ENCODE measurements at regions not wholly inside any gene's neighbourhood (a gene's known extent, or its start where the extent isn't known, plus 50 kb on each side); places are given as distances from the start of the nearest gene placed in this dataset.
A peak's percentile ranks its signal among the peaks of the same experiment; 100 is the strongest.

GRCh38 chr6:156310701-156311100 lies 466.5 kb upstream of the ARID1B start:
- Mint-ChIP-seq H3K9me3 (no peaks in the 10 kb centered on the region), H3K4me1 (no peaks in the 10 kb centered on the region), H3K27ac (no peak overlapping the region), H3K36me3 (ENCODE audit: low read depth) (no peaks in the 10 kb centered on the region), H3K27me3 (ENCODE audit: low read depth) (peaks cover 4% of the 10 kb centered on the region), H3K4me3 (no peak overlapping the region)
- no peak for TF ChIP-seq CTCF (IDR thresholded peaks at IDR 0.05; ENCODE audit: unreplicated experiment in 3 of 3)

- Mint-ChIP-seq H3K4me3 (no peak overlapping the region), H3K36me3 (ENCODE audit: low read depth) (no peaks in the 10 kb centered on the region), H3K9me3 (no peaks in the 10 kb centered on the region), H3K27ac (no peak overlapping the region), H3K4me1 (no peaks in the 10 kb centered on the region), H3K27me3 (ENCODE audit: low read depth) (peaks cover under 1% of the 10 kb centered on the region)
- no peak for TF ChIP-seq CTCF (IDR thresholded peaks at IDR 0.05; ENCODE audit: unreplicated experiment in 3 of 3)
These were observed 468.2 kb upstream of the ARID1B start for GRCh38 chr6:156309017-156309416.

GRCh38 chr6:156308604-156309003 lies 468.6 kb upstream of the ARID1B start:
- Mint-ChIP-seq H3K36me3 (ENCODE audit: low read depth) (no peaks in the 10 kb centered on the region), H3K9me3 (no peaks in the 10 kb centered on the region), H3K4me1 (no peaks in the 10 kb centered on the region), H3K27me3 (ENCODE audit: low read depth) (no peaks in the 10 kb centered on the region), H3K4me3 (no peak overlapping the region), H3K27ac (no peak overlapping the region)
- TF ChIP-seq CTCF (IDR thresholded peaks at IDR 0.05; ENCODE audit: unreplicated experiment in 3 of 3): no peak

GRCh38 chr6:156306531-156306930 lies 470.6 kb upstream of the ARID1B start:
- no peaks in the 10 kb centered on the region for H3K27me3 Mint-ChIP-seq (ENCODE audit: low read depth)
- H3K36me3 Mint-ChIP-seq (ENCODE audit: low read depth): no peaks in the 10 kb centered on the region
- no peak for TF ChIP-seq CTCF (IDR thresholded peaks at IDR 0.05; ENCODE audit: unreplicated experiment in 3 of 3)
- peaks cover 2% of the 10 kb centered on the region for H3K9me3 Mint-ChIP-seq
- H3K4me1 Mint-ChIP-seq: no peaks in the 10 kb centered on the region
- H3K27ac Mint-ChIP-seq: no peak overlapping the region
- no peak overlapping the region for H3K4me3 Mint-ChIP-seq

GRCh38 chr6:156283091-156283490 lies 494.1 kb upstream of the ARID1B start:
- H3K9me3 Mint-ChIP-seq: peaks cover 3% of the 10 kb centered on the region
- H3K4me3 Mint-ChIP-seq: no peak overlapping the region
- no peak for TF ChIP-seq CTCF (IDR thresholded peaks at IDR 0.05; ENCODE audit: unreplicated experiment in 3 of 3)
- peak overlapping the region in 1 of 3 experiments; percentile 29 for H3K27ac Mint-ChIP-seq
- no peaks in the 10 kb centered on the region for H3K36me3 Mint-ChIP-seq (ENCODE audit: low read depth)
- peaks cover 54% of the 10 kb centered on the region for H3K4me1 Mint-ChIP-seq
- no peaks in the 10 kb centered on the region for H3K27me3 Mint-ChIP-seq (ENCODE audit: low read depth)

- H3K4me3 Mint-ChIP-seq: no peak overlapping the region
- no peak for TF ChIP-seq CTCF (IDR thresholded peaks at IDR 0.05; ENCODE audit: unreplicated experiment in 3 of 3)
- peaks cover 5% of the 10 kb centered on the region for H3K36me3 Mint-ChIP-seq (ENCODE audit: low read depth)
- H3K27me3 Mint-ChIP-seq (ENCODE audit: low read depth): no peaks in the 10 kb centered on the region
- peaks cover 8% of the 10 kb centered on the region for H3K9me3 Mint-ChIP-seq
- peak overlapping the region in 2 of 3 experiments; percentile 29 to 57 for H3K27ac Mint-ChIP-seq
- H3K4me1 Mint-ChIP-seq: peaks cover 57% of the 10 kb centered on the region
These were observed 495.1 kb upstream of the ARID1B start for GRCh38 chr6:156282087-156282486.
